MCF 10A (cell line): ENCODE measurements at regions not wholly inside any gene's neighbourhood (a gene's known extent, or its start where the extent isn't known, plus 50 kb on each side); places are given as distances from the start of the nearest gene placed in this dataset.

Experiments
- BruUV-seq: library from RNA; stranded (reverse); fragments of 400-500 nt; replicated peaks from 2 replicates; lab custom pipeline; 2021; lab: Mats Ljungman, UMichigan
- CTCF ChIA-PET: fragments of 300-600 bp; sonication (Branson Sonifier 250); formaldehyde crosslinking; extraction: SDS; loops from one replicate; lab custom pipeline; 2021; ENCODE audit warnings: antibody characterized with exemption, inconsistent platforms; lab: Yijun Ruan, JAX
- POLR2A ChIA-PET: fragments of 300-600, 350-650 bp; sonication (Branson Sonifier 250); formaldehyde crosslinking; extraction: SDS; loops from one replicate; lab custom pipeline; 2020; ENCODE audit warnings: antibody characterized with exemption, inconsistent platforms; lab: Yijun Ruan, JAX
- DNase-seq: peaks from one replicate; pipeline ENCODE4 v3.0.0-alpha.2; 2018; ENCODE audit not compliant: unreplicated experiment
- H3K27ac Mint-ChIP-seq: one replicate; pipeline ENCODE4 v1.8.0; 2022; ENCODE audit warnings: mild to moderate bottlenecking, low read depth, mixed read lengths; ENCODE audit not compliant: unreplicated experiment
- H3K27me3 Mint-ChIP-seq: one replicate; pipeline ENCODE4 v1.8.0; 2022; ENCODE audit warnings: mixed read lengths; ENCODE audit not compliant: insufficient read depth, unreplicated experiment
- H3K36me3 Mint-ChIP-seq: one replicate; pipeline ENCODE4 v1.8.0; 2022; ENCODE audit warnings: mild to moderate bottlenecking, moderate library complexity, mixed read lengths; ENCODE audit not compliant: insufficient read depth, unreplicated experiment
- H3K4me1 Mint-ChIP-seq: one replicate; pipeline ENCODE4 v1.8.0; 2022; ENCODE audit warnings: mixed read lengths; ENCODE audit not compliant: insufficient read depth, unreplicated experiment
- H3K4me3 Mint-ChIP-seq: one replicate; pipeline ENCODE4 v1.8.0; 2022; ENCODE audit warnings: mild to moderate bottlenecking, moderate library complexity, mixed read lengths; ENCODE audit not compliant: unreplicated experiment
- H3K9me3 Mint-ChIP-seq: one replicate; pipeline ENCODE4 v1.8.0; 2022; ENCODE audit warnings: mixed read lengths; ENCODE audit not compliant: unreplicated experiment
- CTCF ChIP-seq: fragments of 200-600 bp; IDR thresholded peaks from one replicate; pipeline ENCODE4 v1.8.0; 2022; ENCODE audit warnings: antibody characterized with exemption, mild to moderate bottlenecking; ENCODE audit not compliant: unreplicated experiment
- intact Hi-C: fragments of 100-400 bp; cut with micrococcal nuclease; formaldehyde crosslinking; loops from 2 replicates; pipeline ENCODE4 v1.14.1; 2022

GRCh38 chr11:70583781-70584218 is 185.5 kb downstream of the CTTN start:
- ChIA-PET POLR2A (no interaction called here), CTCF (no interaction called here)
- no peak for DNase-seq
- no peak overlapping the region for H3K27ac Mint-ChIP-seq
- no peaks in the 10 kb centered on the region for H3K27me3 Mint-ChIP-seq
- no peak overlapping the region for H3K4me3 Mint-ChIP-seq
- no peaks in the 10 kb centered on the region for H3K36me3 Mint-ChIP-seq
- no TSS peak for BruUV-seq
- H3K4me1 Mint-ChIP-seq = no peaks in the 10 kb centered on the region
- H3K9me3 Mint-ChIP-seq = peaks cover 42% of the 10 kb centered on the region
- no peak for TF ChIP-seq CTCF
- intact Hi-C loops = no loop called here

- no TSS peak for BruUV-seq
- Mint-ChIP-seq H3K4me3 (no peak overlapping the region), H3K27ac (no peak overlapping the region), H3K4me1 (no peaks in the 10 kb centered on the region), H3K36me3 (no peaks in the 10 kb centered on the region), H3K9me3 (peaks cover 43% of the 10 kb centered on the region), H3K27me3 (no peaks in the 10 kb centered on the region)
- CTCF ChIA-PET = no interaction called here
- POLR2A ChIA-PET = no interaction called here
- DNase-seq = no peak
- no peak for TF ChIP-seq CTCF
- intact Hi-C loops = no loop called here
Observed at GRCh38 chr11:70584498-70585235, 186.3 kb downstream of the CTTN start.

- POLR2A ChIA-PET = no interaction called here
- no peaks in the 10 kb centered on the region for H3K4me1 Mint-ChIP-seq
- no peak for TF ChIP-seq CTCF
- no TSS peak for BruUV-seq
- peaks cover 46% of the 10 kb centered on the region for H3K9me3 Mint-ChIP-seq
- intact Hi-C loops = no loop called here
- H3K27me3 Mint-ChIP-seq = no peaks in the 10 kb centered on the region
- H3K27ac Mint-ChIP-seq = no peak overlapping the region
- CTCF ChIA-PET = no interaction called here
- DNase-seq = no peak
- no peaks in the 10 kb centered on the region for H3K36me3 Mint-ChIP-seq
- no peak overlapping the region for H3K4me3 Mint-ChIP-seq
Observed at GRCh38 chr11:70585236-70585545, 186.9 kb downstream of the CTTN start.

- Mint-ChIP-seq H3K4me3 (no peak overlapping the region), H3K4me1 (no peaks in the 10 kb centered on the region), H3K36me3 (no peaks in the 10 kb centered on the region), H3K27ac (no peak overlapping the region), H3K27me3 (no peaks in the 10 kb centered on the region), H3K9me3 (peaks cover 47% of the 10 kb centered on the region)
- no TSS peak for BruUV-seq
- no peak for DNase-seq
- intact Hi-C loops = no loop called here
- POLR2A ChIA-PET = no interaction called here
- CTCF ChIA-PET = no interaction called here
- TF ChIP-seq CTCF = no peak
Observed at GRCh38 chr11:70586261-70587074, 188.1 kb downstream of the CTTN start.
